GM10266 (cell line): ENCODE measurements at regions not wholly inside any gene's neighbourhood (a gene's known extent, or its start where the extent isn't known, plus 50 kb on each side); places are given as distances from the start of the nearest gene placed in this dataset.

Experiments
- DNase-seq: peaks from one replicate; pipeline ENCODE4 v3.0.0; 2012; ENCODE audit errors: extremely low spot score
- TF ChIP-seq, protein P1 (sequence below): IDR thresholded peaks from 2 replicates; pipeline ENCODE4 v1.5.1; 2012; ENCODE audit warnings: mild to moderate bottlenecking, low read depth; ENCODE audit not compliant: control insufficient read depth, insufficient read depth; ENCODE audit errors: missing control alignments

DNA sequence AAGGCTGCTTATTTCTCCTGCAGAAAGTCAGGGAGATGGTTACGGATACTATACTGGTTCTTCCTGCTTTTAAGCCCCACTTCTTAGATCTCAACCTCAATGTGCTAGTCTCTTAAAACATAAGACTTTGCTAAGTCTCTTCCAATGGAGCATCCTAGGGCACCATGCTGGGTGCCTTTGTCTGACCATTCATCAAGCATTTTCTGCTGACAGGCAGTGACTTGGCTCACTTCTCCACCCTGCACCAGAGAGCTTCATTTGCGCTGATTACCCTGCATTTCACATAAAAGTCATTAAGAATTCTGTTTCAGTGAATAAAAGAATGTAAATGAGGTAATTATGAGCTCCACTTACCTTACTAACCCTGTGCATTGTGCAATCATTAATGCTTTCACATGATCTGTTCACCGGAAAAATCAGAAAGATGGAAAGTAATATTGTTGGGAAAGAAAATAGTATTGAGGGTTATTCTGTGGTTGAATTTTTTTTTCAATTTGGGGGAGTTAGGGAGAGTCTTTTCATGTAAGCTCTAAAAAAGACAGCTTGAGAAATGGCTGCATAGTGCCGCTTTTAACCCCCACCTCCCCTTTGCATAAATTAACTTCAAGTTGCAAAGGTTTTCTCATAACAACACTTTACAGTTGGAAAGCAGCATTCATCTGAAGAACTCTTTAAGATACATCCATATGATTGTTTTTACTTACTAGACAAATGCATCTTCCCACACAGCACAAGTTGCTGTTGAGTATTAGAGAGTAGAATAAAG, 677.3 kb upstream of the KIRREL3 start:
- no peak for DNase-seq
- TF ChIP-seq, protein P1, sequence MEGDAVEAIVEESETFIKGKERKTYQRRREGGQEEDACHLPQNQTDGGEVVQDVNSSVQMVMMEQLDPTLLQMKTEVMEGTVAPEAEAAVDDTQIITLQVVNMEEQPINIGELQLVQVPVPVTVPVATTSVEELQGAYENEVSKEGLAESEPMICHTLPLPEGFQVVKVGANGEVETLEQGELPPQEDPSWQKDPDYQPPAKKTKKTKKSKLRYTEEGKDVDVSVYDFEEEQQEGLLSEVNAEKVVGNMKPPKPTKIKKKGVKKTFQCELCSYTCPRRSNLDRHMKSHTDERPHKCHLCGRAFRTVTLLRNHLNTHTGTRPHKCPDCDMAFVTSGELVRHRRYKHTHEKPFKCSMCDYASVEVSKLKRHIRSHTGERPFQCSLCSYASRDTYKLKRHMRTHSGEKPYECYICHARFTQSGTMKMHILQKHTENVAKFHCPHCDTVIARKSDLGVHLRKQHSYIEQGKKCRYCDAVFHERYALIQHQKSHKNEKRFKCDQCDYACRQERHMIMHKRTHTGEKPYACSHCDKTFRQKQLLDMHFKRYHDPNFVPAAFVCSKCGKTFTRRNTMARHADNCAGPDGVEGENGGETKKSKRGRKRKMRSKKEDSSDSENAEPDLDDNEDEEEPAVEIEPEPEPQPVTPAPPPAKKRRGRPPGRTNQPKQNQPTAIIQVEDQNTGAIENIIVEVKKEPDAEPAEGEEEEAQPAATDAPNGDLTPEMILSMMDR: no peak

DNA sequence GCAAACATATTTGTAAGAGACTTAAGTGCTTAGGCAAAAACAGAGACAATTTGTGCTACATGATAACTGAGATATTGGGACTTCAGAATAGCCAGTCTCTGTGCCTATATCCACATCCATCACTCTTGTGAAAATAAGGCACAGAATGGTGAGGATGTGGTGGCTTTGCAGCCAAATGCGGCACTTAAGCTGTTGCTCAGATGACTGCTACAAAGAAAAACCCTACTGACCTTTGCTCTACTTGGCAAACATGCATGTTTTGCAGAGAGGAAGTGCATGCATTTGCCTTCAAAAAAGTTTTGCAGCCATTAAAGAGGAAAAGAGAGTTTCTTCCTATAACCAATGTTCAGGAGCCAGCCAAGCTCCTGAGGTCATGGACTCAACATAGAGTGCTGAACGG, 675.0 kb upstream of the KIRREL3 start:
- TF ChIP-seq, protein P1: no peak
- DNase-seq: no peak

DNA sequence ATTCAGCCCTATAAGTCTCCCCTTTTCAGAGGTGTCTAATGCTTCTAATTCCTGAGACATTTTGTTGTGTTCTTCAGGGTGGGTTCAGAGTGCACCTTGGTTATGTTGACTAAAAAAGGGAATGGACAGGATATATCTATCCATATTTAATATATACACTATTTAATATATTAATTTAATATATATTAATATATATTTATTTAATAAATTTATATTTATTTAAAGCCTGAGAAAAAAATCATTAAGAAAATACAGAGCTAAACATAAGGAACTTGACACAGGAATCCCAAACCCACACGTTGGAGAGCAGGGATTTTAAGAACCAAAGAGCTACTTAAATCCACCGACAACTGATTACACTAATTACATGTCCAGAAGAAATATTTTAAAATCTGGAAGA, 674.2 kb upstream of the KIRREL3 start:
- no peak for DNase-seq
- TF ChIP-seq, protein P1: no peak

DNA sequence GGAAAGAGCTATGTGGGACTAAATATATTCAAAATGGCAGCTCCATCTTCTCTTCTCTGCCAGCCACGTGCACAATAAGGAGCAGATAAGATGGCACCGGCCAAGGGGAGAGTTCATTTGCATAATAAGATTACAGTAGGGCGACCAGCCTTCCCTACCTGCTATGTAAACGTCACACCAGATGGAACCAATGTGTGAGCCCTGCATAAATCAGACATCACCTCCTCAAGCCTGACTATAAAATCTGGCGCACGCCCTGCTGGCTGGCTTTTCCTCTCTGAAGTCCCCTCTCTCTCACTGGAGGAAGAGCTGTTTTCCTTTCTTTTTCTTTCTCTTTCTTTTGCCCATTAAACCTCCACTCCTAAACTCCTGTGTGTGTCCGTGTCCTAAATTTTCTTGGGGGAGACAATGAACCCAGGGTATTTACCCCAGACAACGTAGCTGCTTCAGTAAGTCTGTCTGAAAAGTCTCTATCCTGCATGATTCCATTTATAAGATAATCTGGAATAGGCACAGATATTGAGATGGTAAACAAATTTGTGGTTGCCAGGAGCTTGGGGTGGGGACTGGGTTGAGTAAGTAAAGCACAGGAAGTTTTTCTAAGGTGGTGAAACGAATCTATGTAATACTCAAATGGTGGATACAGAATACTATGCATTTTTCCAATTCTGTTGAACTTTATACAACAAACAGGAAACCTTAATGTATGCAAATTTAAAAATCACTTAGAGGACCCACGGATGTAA, 670.0 kb upstream of the KIRREL3 start:
- TF ChIP-seq, protein P1: no peak
- DNase-seq: no peak

DNA sequence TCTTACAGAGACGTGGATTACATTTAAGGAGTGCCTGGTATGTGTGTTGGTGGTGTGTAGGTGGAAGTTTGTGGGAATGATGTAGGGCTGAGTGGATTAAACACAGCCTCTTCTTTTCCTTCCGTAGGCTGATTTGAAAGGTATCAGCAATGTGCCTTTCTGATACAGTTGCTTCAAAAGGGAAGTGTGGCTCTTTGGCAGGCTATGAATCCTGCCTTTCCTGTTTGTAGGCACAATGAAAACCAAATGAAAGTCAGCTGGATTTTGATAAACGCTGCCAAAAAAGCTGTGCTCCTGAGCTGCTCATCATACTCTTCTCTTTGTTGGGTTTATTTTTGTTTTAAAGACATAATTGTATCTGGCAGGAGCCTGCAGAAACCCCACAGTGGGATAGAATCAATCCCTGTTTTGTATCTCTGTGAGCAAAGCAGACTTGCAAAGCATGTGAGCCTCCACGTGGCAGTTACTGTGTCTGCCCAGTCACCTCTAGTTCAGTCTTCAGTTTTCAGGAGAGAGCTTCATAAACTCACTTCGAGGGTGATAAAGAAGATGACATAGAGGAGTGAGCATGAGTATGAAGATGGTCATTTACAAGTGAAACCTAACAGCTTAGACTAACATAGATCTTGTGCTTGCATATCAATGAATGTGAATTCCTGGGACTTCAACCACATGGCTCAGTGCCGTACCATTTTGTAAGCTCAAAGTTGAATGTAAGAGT, 655.7 kb upstream of the KIRREL3 start:
- DNase-seq: no peak

DNA sequence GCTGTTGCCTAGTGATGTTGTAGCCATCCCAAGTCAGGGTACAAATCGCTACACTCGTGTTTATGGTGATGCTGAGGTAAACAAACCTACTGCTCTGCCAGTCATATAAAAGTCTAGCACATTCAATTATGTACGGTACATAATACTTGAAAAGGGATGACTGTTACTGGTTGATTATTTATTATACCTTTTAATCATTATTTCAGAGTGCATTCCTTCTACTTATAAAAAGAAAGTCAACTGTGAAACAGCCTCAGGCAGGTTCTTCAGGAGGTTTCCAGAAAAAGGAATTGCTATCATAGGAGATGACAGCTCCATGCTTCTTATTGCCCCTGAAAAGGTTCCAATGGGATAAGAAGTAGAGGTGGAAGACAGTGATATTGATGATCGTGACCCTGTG, 652.5 kb upstream of the KIRREL3 start:
- no peak for DNase-seq
- TF ChIP-seq, protein P1: no peak

More for the DNA sequence above, 655.7 kb upstream of the KIRREL3 start:
- TF ChIP-seq, protein P1: no peak
